Mucosa of rectum (tissue), 2 donors: ENCODE measurements at regions not wholly inside any gene's neighbourhood (a gene's known extent, or its start where the extent isn't known, plus 50 kb on each side); places are given as distances from the start of the nearest gene placed in this dataset.

Experiments used
- H3K27ac ChIP-seq, 2 donors: one replicate each; pipeline ENCODE4 v1.7.0; 2013; ENCODE audit warnings: inconsistent platforms in 2 of 2, low read depth in 2 of 2, low read length in 2 of 2
- H3K27me3 ChIP-seq, 2 donors: one replicate each; pipeline ENCODE4 v1.7.0; 2013; ENCODE audit warnings: low read length in 2 of 2; ENCODE audit not compliant: control insufficient read depth in 2 of 2, insufficient read depth in 2 of 2
- H3K36me3 ChIP-seq, 2 donors: one replicate each; pipeline ENCODE4 v1.7.0; 2013; ENCODE audit warnings: low read length in 2 of 2; ENCODE audit not compliant: control insufficient read depth in 2 of 2, insufficient read depth in 2 of 2
- H3K4me1 ChIP-seq, 2 donors: one replicate each; pipeline ENCODE4 v1.7.0; 2013; ENCODE audit warnings: low read length in 2 of 2, mild to moderate bottlenecking in 1 of 2; ENCODE audit not compliant: control insufficient read depth in 2 of 2, insufficient read depth in 2 of 2
- H3K4me3 ChIP-seq, 2 donors: one replicate each; pipeline ENCODE4 v1.7.0; 2013; ENCODE audit warnings: low read length in 2 of 2
- H3K9ac ChIP-seq, 2 donors: one replicate each; pipeline ENCODE4 v1.7.0; 2013; ENCODE audit warnings: low read length in 2 of 2, low read depth in 1 of 2, mild to moderate bottlenecking in 1 of 2
- H3K9me3 ChIP-seq, 2 donors: one replicate each; pipeline ENCODE4 v1.7.0; 2013; ENCODE audit warnings: low read length in 2 of 2; ENCODE audit not compliant: control insufficient read depth in 2 of 2
- donor health status: healthy.
- donor health status: Normal muscosa, but diverticular disease.

- Histone ChIP-seq H3K4me3 (no peak overlapping the region), H3K36me3 (no peaks in the 10 kb centered on the region), H3K27ac (no peak overlapping the region), H3K9ac (no peak overlapping the region), H3K27me3 (no peaks in the 10 kb centered on the region), H3K9me3 (no peaks in the 10 kb centered on the region), H3K4me1 (no peaks in the 10 kb centered on the region)
Observed at GRCh38 chr1:90504509-90504908, 212.6 kb downstream of the BARHL2 start.

- Histone ChIP-seq H3K4me3 (no peak overlapping the region), H3K9me3 (no peaks in the 10 kb centered on the region), H3K4me1 (no peaks in the 10 kb centered on the region)
Observed at GRCh38 chr1:90502696-90503095, 214.4 kb downstream of the BARHL2 start.

GRCh38 chr1:90502194-90502593 lies 214.9 kb downstream of the BARHL2 start:
- Histone ChIP-seq H3K36me3 (no peaks in the 10 kb centered on the region), H3K9me3 (no peaks in the 10 kb centered on the region)

More at GRCh38 chr1:90502696-90503095, 214.4 kb downstream of the BARHL2 start:
- no peak overlapping the region for H3K27ac ChIP-seq
- no peak overlapping the region for H3K9ac ChIP-seq
- H3K27me3 ChIP-seq: no peaks in the 10 kb centered on the region
- no peaks in the 10 kb centered on the region for H3K36me3 ChIP-seq

GRCh38 chr1:90501281-90501680 lies 215.8 kb downstream of the BARHL2 start:
- Histone ChIP-seq H3K4me1 (no peaks in the 10 kb centered on the region), H3K9ac (no peak overlapping the region), H3K36me3 (no peaks in the 10 kb centered on the region), H3K9me3 (no peaks in the 10 kb centered on the region), H3K27me3 (no peaks in the 10 kb centered on the region), H3K27ac (no peak overlapping the region), H3K4me3 (no peak overlapping the region)

More at GRCh38 chr1:90502194-90502593, 214.9 kb downstream of the BARHL2 start:
- Histone ChIP-seq H3K4me1 (no peaks in the 10 kb centered on the region), H3K27ac (no peak overlapping the region), H3K9ac (no peak overlapping the region), H3K4me3 (no peak overlapping the region), H3K27me3 (no peaks in the 10 kb centered on the region)

GRCh38 chr1:90494748-90495282 lies 222.3 kb downstream of the BARHL2 start:
- H3K27me3 ChIP-seq: no peaks in the 10 kb centered on the region
- no peaks in the 10 kb centered on the region for H3K36me3 ChIP-seq
- H3K9me3 ChIP-seq: no peaks in the 10 kb centered on the region
- no peak overlapping the region for H3K27ac ChIP-seq
- no peak overlapping the region for H3K4me3 ChIP-seq
- no peak overlapping the region for H3K9ac ChIP-seq
- H3K4me1 ChIP-seq: no peaks in the 10 kb centered on the region

- Histone ChIP-seq H3K36me3 (no peaks in the 10 kb centered on the region), H3K27me3 (no peaks in the 10 kb centered on the region), H3K9me3 (no peaks in the 10 kb centered on the region)
Observed at GRCh38 chr1:90488451-90488850, 228.7 kb downstream of the BARHL2 start.

GRCh38 chr1:90486996-90487395 lies 230.1 kb downstream of the BARHL2 start:
- no peaks in the 10 kb centered on the region for H3K36me3 ChIP-seq
- no peak overlapping the region for H3K9ac ChIP-seq
- no peak overlapping the region for H3K4me3 ChIP-seq
- no peaks in the 10 kb centered on the region for H3K27me3 ChIP-seq
- H3K9me3 ChIP-seq: no peaks in the 10 kb centered on the region
- H3K4me1 ChIP-seq: no peaks in the 10 kb centered on the region
- no peak overlapping the region for H3K27ac ChIP-seq

More at GRCh38 chr1:90488451-90488850, 228.7 kb downstream of the BARHL2 start:
- Histone ChIP-seq H3K4me1 (no peaks in the 10 kb centered on the region), H3K9ac (no peak overlapping the region), H3K27ac (no peak overlapping the region), H3K4me3 (no peak overlapping the region)

GRCh38 chr1:90486134-90486824 lies 230.8 kb downstream of the BARHL2 start:
- Histone ChIP-seq H3K4me1 (no peaks in the 10 kb centered on the region), H3K9ac (no peak overlapping the region), H3K36me3 (no peaks in the 10 kb centered on the region), H3K27me3 (no peaks in the 10 kb centered on the region), H3K4me3 (no peak overlapping the region), H3K27ac (no peak overlapping the region), H3K9me3 (no peaks in the 10 kb centered on the region)

- Histone ChIP-seq H3K4me3 (no peak overlapping the region), H3K27ac (no peak overlapping the region), H3K9ac (no peak overlapping the region), H3K9me3 (no peaks in the 10 kb centered on the region), H3K27me3 (no peaks in the 10 kb centered on the region), H3K4me1 (no peaks in the 10 kb centered on the region), H3K36me3 (no peaks in the 10 kb centered on the region)
Observed at GRCh38 chr1:90480271-90480835, 236.7 kb downstream of the BARHL2 start.

GRCh38 chr1:90476994-90477393 lies 240.1 kb downstream of the BARHL2 start:
- Histone ChIP-seq H3K4me1 (no peaks in the 10 kb centered on the region), H3K4me3 (no peak overlapping the region), H3K9me3 (no peaks in the 10 kb centered on the region), H3K9ac (no peak overlapping the region), H3K27ac (no peak overlapping the region), H3K36me3 (no peaks in the 10 kb centered on the region), H3K27me3 (no peaks in the 10 kb centered on the region)
